Body of pancreas (tissue), 4 donors: ENCODE measurements at regions not wholly inside any gene's neighbourhood (a gene's known extent, or its start where the extent isn't known, plus 50 kb on each side); places are given as distances from the start of the nearest gene placed in this dataset.

ENCODE experiments used
- CTCF ChIP-seq, 7 experiments: fragments of 450-650 bp in 4 of 7; fragments of 200-600 bp in 3 of 7; sonication (generic) in 3 of 7; IDR thresholded peaks; one replicate each; pipeline ENCODE4 v1.5.1; 2016 to 2019; ENCODE audit warnings: antibody characterized with exemption in 7 of 7
- POLR2A ChIP-seq, 3 donors: fragments of 450-650 bp; IDR thresholded peaks; one replicate each; pipeline ENCODE4 v1.6.1; 2016; ENCODE audit warnings: antibody characterized with exemption in 3 of 3, mild to moderate bottlenecking in 2 of 3

DNA sequence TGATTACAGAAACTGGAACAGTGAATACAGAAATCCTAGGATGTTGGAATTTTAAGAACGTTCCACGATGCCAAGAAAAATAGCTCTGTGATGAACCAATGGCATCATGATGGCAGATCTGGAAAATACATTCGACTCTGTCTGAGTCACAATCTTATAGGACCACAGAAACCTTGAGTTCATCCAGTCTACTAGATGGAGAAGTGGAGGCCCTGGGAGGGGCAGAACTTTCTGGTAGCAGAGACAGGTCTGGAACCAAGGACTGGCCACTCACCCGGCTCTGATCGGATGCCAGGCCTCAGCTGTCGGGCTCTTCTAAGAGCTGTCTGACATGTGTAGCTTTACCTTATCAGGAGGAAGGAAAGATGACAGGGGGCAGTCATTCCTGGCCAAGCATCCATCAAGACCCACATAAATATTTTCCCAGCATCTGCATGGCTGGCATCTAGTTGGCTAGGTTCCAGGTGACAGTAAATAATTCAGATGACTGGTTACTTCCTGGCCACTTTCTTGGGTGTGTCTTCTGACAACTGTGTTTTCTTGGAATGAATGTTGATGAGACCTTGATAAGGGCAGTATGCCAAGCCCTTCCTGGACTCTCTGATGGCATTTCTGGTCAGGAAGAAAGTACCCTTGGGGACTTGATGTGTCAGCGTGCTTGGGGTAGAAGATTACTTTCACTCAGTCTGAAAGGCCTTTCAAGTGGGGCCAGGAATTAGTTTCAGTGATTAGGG lies 72.6 kb upstream of the TRABD2B start:
- no peak for TF ChIP-seq CTCF (IDR thresholded peaks at IDR 0.05)
- TF ChIP-seq POLR2A (IDR thresholded peaks at IDR 0.05): no peak
